ENCODE measurements at regions not wholly inside any gene's neighbourhood (a gene's known extent, or its start where the extent isn't known, plus 50 kb on each side); places are given as distances from the start of the nearest gene placed in this dataset.
"Not testable (repeated sequence)": the region's sequence is repeated elsewhere in the genome, so short reads cannot be mapped to it uniquely, and the experiment has no call there.

GRCh38 chr4:45442466-45442865 is 681.4 kb downstream of the GABRG1 start:
- DNase-seq (ENCODE audit: low spot score in 2 of 2), result no peak
- Mint-ChIP-seq H3K27ac (ENCODE audit: low read depth) (no peak overlapping the region), H3K4me1 (no peaks in the 10 kb centered on the region), H3K4me3 (no peak overlapping the region), H3K36me3 (ENCODE audit: insufficient read depth) (no peaks in the 10 kb centered on the region), H3K9me3 (peaks cover 15% of the 10 kb centered on the region), H3K27me3 (no peaks in the 10 kb centered on the region)
- ATAC-seq (replicated peaks; ENCODE audit: extremely low read depth, poor library complexity, severe bottlenecking), result no peak

- Mint-ChIP-seq H3K27me3 (no peaks in the 10 kb centered on the region), H3K36me3 (ENCODE audit: insufficient read depth) (no peaks in the 10 kb centered on the region), H3K4me1 (no peaks in the 10 kb centered on the region), H3K27ac (ENCODE audit: low read depth) (no peak overlapping the region), H3K4me3 (no peak overlapping the region), H3K9me3 (peaks cover 13% of the 10 kb centered on the region)
- ATAC-seq (replicated peaks; ENCODE audit: extremely low read depth, poor library complexity, severe bottlenecking), result no peak
- DNase-seq (ENCODE audit: low spot score in 2 of 2), result no peak
Measured at GRCh38 chr4:45438047-45438446, 685.8 kb downstream of the GABRG1 start.

DNA sequence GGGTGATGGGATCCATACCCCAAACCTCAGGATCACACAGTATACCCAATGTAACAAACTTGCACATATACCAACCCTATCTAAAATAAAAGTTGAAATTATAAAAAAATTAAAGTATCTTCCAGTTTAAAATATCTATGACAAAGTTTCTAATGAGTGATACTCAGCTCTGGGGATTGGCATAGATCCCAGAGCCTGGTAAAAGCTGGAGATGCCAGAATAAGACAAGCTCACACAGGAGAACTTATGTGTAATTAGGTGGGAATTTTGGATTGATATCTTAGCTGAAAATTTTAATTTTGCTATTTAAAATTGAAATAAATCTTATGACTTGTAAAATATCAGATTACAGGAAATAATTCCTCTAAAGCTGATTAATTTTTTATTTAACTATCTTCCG is 686.5 kb downstream of the GABRG1 start:
- no peaks in the 10 kb centered on the region for H3K4me1 Mint-ChIP-seq
- H3K4me3 Mint-ChIP-seq, result no peak overlapping the region
- DNase-seq (ENCODE audit: low spot score in 2 of 2) (no peak), ATAC-seq (replicated peaks; ENCODE audit: extremely low read depth, poor library complexity, severe bottlenecking) (no peak)
- H3K36me3 Mint-ChIP-seq (ENCODE audit: insufficient read depth), result no peaks in the 10 kb centered on the region
- peaks cover 11% of the 10 kb centered on the region for H3K9me3 Mint-ChIP-seq
- no peak overlapping the region for H3K27ac Mint-ChIP-seq (ENCODE audit: low read depth)
- H3K27me3 Mint-ChIP-seq, result no peaks in the 10 kb centered on the region

GRCh38 chr4:45425135-45425534 is 698.7 kb downstream of the GABRG1 start:
- ATAC-seq (replicated peaks; ENCODE audit: extremely low read depth, poor library complexity, severe bottlenecking), result no peak
- H3K27me3 Mint-ChIP-seq, result no peaks in the 10 kb centered on the region
- no peak overlapping the region for H3K4me3 Mint-ChIP-seq
- DNase-seq (ENCODE audit: low spot score in 2 of 2), result no peak
- H3K27ac Mint-ChIP-seq (ENCODE audit: low read depth), result no peak overlapping the region
- no peaks in the 10 kb centered on the region for H3K4me1 Mint-ChIP-seq
- no peaks in the 10 kb centered on the region for H3K36me3 Mint-ChIP-seq (ENCODE audit: insufficient read depth)
- peaks cover 25% of the 10 kb centered on the region for H3K9me3 Mint-ChIP-seq

GRCh38 chr4:45423896-45424295 is 697.5 kb upstream of the GNPDA2 start:
- no peaks in the 10 kb centered on the region for H3K27me3 Mint-ChIP-seq
- H3K9me3 Mint-ChIP-seq, result peaks cover 25% of the 10 kb centered on the region
- no peaks in the 10 kb centered on the region for H3K4me1 Mint-ChIP-seq
- DNase-seq (ENCODE audit: low spot score in 2 of 2), result no peak
- H3K36me3 Mint-ChIP-seq (ENCODE audit: insufficient read depth), result no peaks in the 10 kb centered on the region
- H3K4me3 Mint-ChIP-seq, result no peak overlapping the region
- H3K27ac Mint-ChIP-seq (ENCODE audit: low read depth), result no peak overlapping the region
- ATAC-seq (replicated peaks; ENCODE audit: extremely low read depth, poor library complexity, severe bottlenecking), result no peak

DNA sequence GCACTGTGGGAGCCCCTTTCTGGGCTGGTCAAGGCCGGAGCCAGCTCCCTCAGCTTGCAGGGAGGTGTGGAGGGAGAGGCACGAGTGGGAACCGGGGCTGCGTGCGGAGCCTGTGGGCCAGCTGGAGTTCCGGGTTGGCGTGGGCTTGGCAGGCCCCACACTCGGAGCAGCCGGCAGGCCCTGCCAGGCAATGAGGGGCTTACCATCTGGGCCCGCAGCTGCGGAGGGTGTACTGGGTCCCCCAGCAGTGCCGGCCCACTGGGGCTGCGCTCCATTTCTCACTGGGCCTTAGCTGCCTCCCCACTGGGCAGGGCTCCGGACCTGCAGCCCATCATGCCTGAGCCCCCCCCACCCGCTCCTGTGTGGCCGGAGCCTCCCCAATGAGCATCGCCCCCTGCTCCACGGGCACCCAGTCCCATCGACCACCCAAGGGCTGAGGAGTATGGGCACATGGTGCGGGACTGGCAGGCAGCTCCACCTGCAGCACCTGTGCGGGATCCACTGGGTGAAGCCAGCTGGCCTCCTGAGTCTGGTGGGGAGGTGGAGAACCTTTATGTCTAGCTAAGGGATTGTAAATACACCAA is 693.8 kb upstream of the GNPDA2 start:
- H3K4me3 Mint-ChIP-seq; H3K36me3 Mint-ChIP-seq (ENCODE audit: insufficient read depth); ATAC-seq (replicated peaks; ENCODE audit: extremely low read depth, poor library complexity, severe bottlenecking); H3K27me3 Mint-ChIP-seq; H3K27ac Mint-ChIP-seq (ENCODE audit: low read depth); H3K4me1 Mint-ChIP-seq; DNase-seq (ENCODE audit: low spot score in 2 of 2): not testable (repeated sequence)
- peaks cover 25% of the 10 kb centered on the region for H3K9me3 Mint-ChIP-seq

- Mint-ChIP-seq H3K4me1 (no peaks in the 10 kb centered on the region), H3K36me3 (ENCODE audit: insufficient read depth) (no peaks in the 10 kb centered on the region), H3K4me3 (no peak overlapping the region), H3K9me3 (peaks cover 26% of the 10 kb centered on the region), H3K27me3 (no peaks in the 10 kb centered on the region), H3K27ac (ENCODE audit: low read depth) (no peak overlapping the region)
- DNase-seq (ENCODE audit: low spot score in 2 of 2) (no peak), ATAC-seq (replicated peaks; ENCODE audit: extremely low read depth, poor library complexity, severe bottlenecking) (no peak)
Measured at GRCh38 chr4:45410701-45411210, 684.4 kb upstream of the GNPDA2 start.

GRCh38 chr4:45409536-45409935 is 683.2 kb upstream of the GNPDA2 start:
- H3K27ac Mint-ChIP-seq (ENCODE audit: low read depth), result no peak overlapping the region
- H3K27me3 Mint-ChIP-seq, result no peaks in the 10 kb centered on the region
- no peaks in the 10 kb centered on the region for H3K4me1 Mint-ChIP-seq
- H3K36me3 Mint-ChIP-seq (ENCODE audit: insufficient read depth), result no peaks in the 10 kb centered on the region
- H3K9me3 Mint-ChIP-seq, result peaks cover 28% of the 10 kb centered on the region
- DNase-seq (ENCODE audit: low spot score in 2 of 2) (no peak), ATAC-seq (replicated peaks; ENCODE audit: extremely low read depth, poor library complexity, severe bottlenecking) (no peak)
- no peak overlapping the region for H3K4me3 Mint-ChIP-seq

GRCh38 chr4:45408996-45409395 is 682.6 kb upstream of the GNPDA2 start:
- Mint-ChIP-seq H3K9me3 (peaks cover 26% of the 10 kb centered on the region), H3K27me3 (no peaks in the 10 kb centered on the region), H3K36me3 (ENCODE audit: insufficient read depth) (no peaks in the 10 kb centered on the region), H3K27ac (ENCODE audit: low read depth) (no peak overlapping the region), H3K4me1 (no peaks in the 10 kb centered on the region), H3K4me3 (no peak overlapping the region)
- DNase-seq (ENCODE audit: low spot score in 2 of 2) (no peak), ATAC-seq (replicated peaks; ENCODE audit: extremely low read depth, poor library complexity, severe bottlenecking) (no peak)

DNA sequence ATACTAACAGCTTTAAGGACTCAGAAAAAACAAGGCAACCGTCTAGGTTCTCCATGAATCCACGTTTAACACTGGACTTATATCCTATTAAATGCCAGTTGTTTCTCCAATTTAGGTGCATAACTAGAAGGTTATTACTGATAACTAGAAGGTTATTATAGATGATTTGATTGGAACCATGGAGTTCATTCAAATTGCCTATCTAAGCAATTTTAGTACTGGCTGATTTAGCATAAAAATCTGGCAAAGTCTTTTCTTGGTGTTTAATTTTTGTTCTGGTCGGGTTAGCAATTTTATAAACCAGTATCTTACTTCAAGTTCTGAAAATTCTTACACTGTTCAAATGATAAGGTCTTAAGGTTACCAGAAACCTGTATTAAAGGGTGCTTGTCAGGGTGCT is 672.8 kb upstream of the GNPDA2 start:
- H3K36me3 Mint-ChIP-seq (ENCODE audit: insufficient read depth), result no peaks in the 10 kb centered on the region
- H3K27me3 Mint-ChIP-seq, result no peaks in the 10 kb centered on the region
- no peak for ATAC-seq (replicated peaks; ENCODE audit: extremely low read depth, poor library complexity, severe bottlenecking)
- no peak overlapping the region for H3K4me3 Mint-ChIP-seq
- H3K4me1 Mint-ChIP-seq, result no peaks in the 10 kb centered on the region
- DNase-seq (ENCODE audit: low spot score in 2 of 2), result no peak
- no peak overlapping the region for H3K27ac Mint-ChIP-seq (ENCODE audit: low read depth)
- H3K9me3 Mint-ChIP-seq, result peaks cover 12% of the 10 kb centered on the region

- H3K36me3 Mint-ChIP-seq (ENCODE audit: insufficient read depth), result no peaks in the 10 kb centered on the region
- DNase-seq (ENCODE audit: low spot score in 2 of 2) (no peak), ATAC-seq (replicated peaks; ENCODE audit: extremely low read depth, poor library complexity, severe bottlenecking) (no peak)
- no peaks in the 10 kb centered on the region for H3K4me1 Mint-ChIP-seq
- no peak overlapping the region for H3K4me3 Mint-ChIP-seq
- no peak overlapping the region for H3K27ac Mint-ChIP-seq (ENCODE audit: low read depth)
- no peaks in the 10 kb centered on the region for H3K27me3 Mint-ChIP-seq
- peaks cover 15% of the 10 kb centered on the region for H3K9me3 Mint-ChIP-seq
Measured at GRCh38 chr4:45385306-45385705, 659.0 kb upstream of the GNPDA2 start.

GRCh38 chr4:45370408-45370807 is 644.1 kb upstream of the GNPDA2 start:
- H3K27ac Mint-ChIP-seq (ENCODE audit: low read depth), result no peak overlapping the region
- H3K4me1 Mint-ChIP-seq, result no peaks in the 10 kb centered on the region
- DNase-seq (ENCODE audit: low spot score in 2 of 2) (no peak), ATAC-seq (replicated peaks; ENCODE audit: extremely low read depth, poor library complexity, severe bottlenecking) (no peak)
- H3K9me3 Mint-ChIP-seq, result peaks cover 6% of the 10 kb centered on the region
- H3K4me3 Mint-ChIP-seq, result no peak overlapping the region
- no peaks in the 10 kb centered on the region for H3K27me3 Mint-ChIP-seq
- H3K36me3 Mint-ChIP-seq (ENCODE audit: insufficient read depth), result no peaks in the 10 kb centered on the region

- DNase-seq (ENCODE audit: low spot score in 2 of 2) (no peak), ATAC-seq (replicated peaks; ENCODE audit: extremely low read depth, poor library complexity, severe bottlenecking) (no peak)
- peaks cover 11% of the 10 kb centered on the region for H3K9me3 Mint-ChIP-seq
- no peaks in the 10 kb centered on the region for H3K27me3 Mint-ChIP-seq
- no peak overlapping the region for H3K27ac Mint-ChIP-seq (ENCODE audit: low read depth)
- no peak overlapping the region for H3K4me3 Mint-ChIP-seq
- no peaks in the 10 kb centered on the region for H3K36me3 Mint-ChIP-seq (ENCODE audit: insufficient read depth)
- no peaks in the 10 kb centered on the region for H3K4me1 Mint-ChIP-seq
Measured at GRCh38 chr4:45368832-45369231, 642.5 kb upstream of the GNPDA2 start.

Measured in central memory CD8-positive, alpha-beta T cell (primary cell).